AG04450 (cell line): ENCODE measurements at regions not wholly inside any gene's neighbourhood (a gene's known extent, or its start where the extent isn't known, plus 50 kb on each side); places are given as distances from the start of the nearest gene placed in this dataset.

Source experiments
- CTCF ChIA-PET: fragments of 300-600, 350-600 bp; formaldehyde crosslinking; extraction: SDS; loops from one replicate; lab custom pipeline; 2022; ENCODE audit warnings: antibody characterized with exemption, inconsistent platforms; lab: Charles Lee
- POLR2A ChIA-PET: fragments of 350-600 bp; formaldehyde crosslinking; extraction: SDS; loops from one replicate; lab custom pipeline; 2021; ENCODE audit warnings: antibody characterized with exemption, inconsistent platforms; lab: Yijun Ruan, JAX
- DNase-seq: peaks from one replicate; pipeline ENCODE4 v3.0.0-alpha.2; 2011; ENCODE audit warnings: low read depth, low spot score
- H3K27ac ChIP-seq: one replicate; pipeline ENCODE4 v1.5.1; 2012; ENCODE audit warnings: low read depth, low read length, control low read depth
- H3K27me3 ChIP-seq: one replicate; pipeline ENCODE4 v1.6.0; 2012; ENCODE audit warnings: low read length; ENCODE audit not compliant: control insufficient read depth, insufficient read depth
- H3K4me3 ChIP-seq: 2 replicates; pipeline ENCODE4 v1.5.1; 2011; ENCODE audit warnings: mild to moderate bottlenecking, low read depth, low read length, control low read depth
- H3K9me3 ChIP-seq: 2 replicates; pipeline ENCODE4 v1.5.1; 2012; ENCODE audit warnings: low read length; ENCODE audit not compliant: control insufficient read depth, insufficient read depth
- TF ChIP-seq, protein P1 (sequence below): IDR thresholded peaks from 2 replicates; pipeline ENCODE4 v1.5.1; 2011; ENCODE audit warnings: low read depth, low read length, control low read depth, inconsistent platforms

GRCh38 chr20:48314925-48315592 lies 512.7 kb downstream of the PREX1 start:
- CTCF ChIA-PET, result interaction anchor here (0.7 kb wide), 1 partner anchor 173 kb away, joined by 5 read pairs; no protein-coding TSS in a partner anchor
- no peak overlapping the region for H3K27ac ChIP-seq

DNA sequence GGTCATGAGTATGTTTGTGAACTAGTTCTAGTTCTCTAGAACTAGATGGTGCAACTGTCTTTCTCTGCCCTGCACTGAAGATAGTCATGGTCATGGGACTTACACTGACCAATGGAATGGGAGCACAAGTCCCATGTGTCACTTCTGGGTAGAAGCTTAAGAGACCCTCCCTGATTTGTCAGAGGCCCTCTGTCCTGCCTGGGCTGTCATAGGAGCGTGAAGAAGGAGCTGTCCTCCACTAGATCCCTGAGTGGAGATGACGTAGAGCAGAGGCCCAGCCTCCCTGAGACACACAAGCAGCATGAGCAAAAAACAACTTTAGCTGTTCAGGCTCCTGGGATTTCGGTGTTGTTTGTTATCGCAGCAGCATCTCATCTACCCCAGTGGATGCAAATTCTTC lies 514.5 kb downstream of the PREX1 start:
- peaks cover 27% of the 10 kb centered on the region for H3K27me3 ChIP-seq
- H3K4me3 ChIP-seq, result no peak overlapping the region
- H3K9me3 ChIP-seq, result no peaks in the 10 kb centered on the region
- POLR2A ChIA-PET, result no interaction called here
- H3K27ac ChIP-seq, result no peak overlapping the region
- TF ChIP-seq, protein P1, sequence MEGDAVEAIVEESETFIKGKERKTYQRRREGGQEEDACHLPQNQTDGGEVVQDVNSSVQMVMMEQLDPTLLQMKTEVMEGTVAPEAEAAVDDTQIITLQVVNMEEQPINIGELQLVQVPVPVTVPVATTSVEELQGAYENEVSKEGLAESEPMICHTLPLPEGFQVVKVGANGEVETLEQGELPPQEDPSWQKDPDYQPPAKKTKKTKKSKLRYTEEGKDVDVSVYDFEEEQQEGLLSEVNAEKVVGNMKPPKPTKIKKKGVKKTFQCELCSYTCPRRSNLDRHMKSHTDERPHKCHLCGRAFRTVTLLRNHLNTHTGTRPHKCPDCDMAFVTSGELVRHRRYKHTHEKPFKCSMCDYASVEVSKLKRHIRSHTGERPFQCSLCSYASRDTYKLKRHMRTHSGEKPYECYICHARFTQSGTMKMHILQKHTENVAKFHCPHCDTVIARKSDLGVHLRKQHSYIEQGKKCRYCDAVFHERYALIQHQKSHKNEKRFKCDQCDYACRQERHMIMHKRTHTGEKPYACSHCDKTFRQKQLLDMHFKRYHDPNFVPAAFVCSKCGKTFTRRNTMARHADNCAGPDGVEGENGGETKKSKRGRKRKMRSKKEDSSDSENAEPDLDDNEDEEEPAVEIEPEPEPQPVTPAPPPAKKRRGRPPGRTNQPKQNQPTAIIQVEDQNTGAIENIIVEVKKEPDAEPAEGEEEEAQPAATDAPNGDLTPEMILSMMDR, result no peak
- CTCF ChIA-PET, result no interaction called here
- DNase-seq, result no peak

More at GRCh38 chr20:48314925-48315592, 512.7 kb downstream of the PREX1 start:
- peaks cover 18% of the 10 kb centered on the region for H3K27me3 ChIP-seq
- DNase-seq, result no peak
- H3K4me3 ChIP-seq, result no peak overlapping the region
- TF ChIP-seq, protein P1, result no peak
- POLR2A ChIA-PET, result no interaction called here
- H3K9me3 ChIP-seq, result no peaks in the 10 kb centered on the region

- Histone ChIP-seq H3K4me3 (no peak overlapping the region), H3K9me3 (no peaks in the 10 kb centered on the region), H3K27ac (no peak overlapping the region), H3K27me3 (peaks cover 23% of the 10 kb centered on the region)
- TF ChIP-seq, protein P1, result no peak
- no peak for DNase-seq
- ChIA-PET POLR2A (no interaction called here), CTCF (no interaction called here)
Observed at GRCh38 chr20:48311956-48312355, 515.8 kb downstream of the PREX1 start.

GRCh38 chr20:48310305-48310704 lies 517.5 kb downstream of the PREX1 start:
- TF ChIP-seq, protein P1, result no peak
- Histone ChIP-seq H3K27ac (no peak overlapping the region), H3K9me3 (no peaks in the 10 kb centered on the region), H3K27me3 (peaks cover 23% of the 10 kb centered on the region), H3K4me3 (no peak overlapping the region)
- ChIA-PET POLR2A (no interaction called here), CTCF (no interaction called here)
- DNase-seq, result no peak

GRCh38 chr20:48309293-48309692 lies 518.5 kb downstream of the PREX1 start:
- H3K4me3 ChIP-seq, result no peak overlapping the region
- no peak for DNase-seq
- POLR2A ChIA-PET, result no interaction called here
- H3K27ac ChIP-seq, result no peak overlapping the region
- CTCF ChIA-PET, result no interaction called here
- H3K9me3 ChIP-seq, result no peaks in the 10 kb centered on the region
- TF ChIP-seq, protein P1, result no peak
- H3K27me3 ChIP-seq, result peaks cover 24% of the 10 kb centered on the region
